Fibroblast of lung (primary cell): ENCODE measurements at regions not wholly inside any gene's neighbourhood (a gene's known extent, or its start where the extent isn't known, plus 50 kb on each side); places are given as distances from the start of the nearest gene placed in this dataset.

Source experiments
- DNase-seq, 2 donors: peaks; one replicate each; pipeline versions ENCODE4 v3.0.0 to v3.0.0-alpha.2; 2010; ENCODE audit warnings: low read depth in 2 of 2
- H2AFZ ChIP-seq: 2 replicates; pipeline ENCODE4 v1.5.1; 2012; ENCODE audit warnings: low read length, control low read depth, inconsistent platforms
- H3K27ac ChIP-seq: 2 replicates; pipeline ENCODE4 v1.5.1; 2011; ENCODE audit warnings: low read length, control low read depth; ENCODE audit not compliant: insufficient read depth
- H3K27me3 ChIP-seq: 2 replicates; pipeline ENCODE4 v1.5.1; 2011; ENCODE audit warnings: mild to moderate bottlenecking, low read length; ENCODE audit not compliant: control insufficient read depth, insufficient read depth
- H3K36me3 ChIP-seq: 2 replicates; pipeline ENCODE4 v1.5.1; 2011; ENCODE audit warnings: low read length; ENCODE audit not compliant: control insufficient read depth, insufficient read depth
- H3K4me1 ChIP-seq: 2 replicates; pipeline ENCODE4 v1.5.1; 2011; ENCODE audit warnings: low read length; ENCODE audit not compliant: control insufficient read depth, insufficient read depth; ENCODE audit errors: extremely low read depth
- H3K4me2 ChIP-seq: 2 replicates; pipeline ENCODE4 v1.5.1; 2011; ENCODE audit warnings: low read length, control low read depth; ENCODE audit not compliant: insufficient read depth; ENCODE audit errors: extremely low read depth
- H3K4me3 ChIP-seq, 4 experiments: fragments of 200-600 bp in 1 of 4; sonication (generic) in 1 of 4; replicated peaks in 1 of 4; 2 replicates each; pipeline ENCODE4 v1.5.1; 2011 to 2016; ENCODE audit warnings: low read length in 4 of 4, low read depth in 3 of 4, mild to moderate bottlenecking in 3 of 4, control low read depth in 2 of 4, inconsistent platforms in 1 of 4, mixed read lengths in 1 of 4; ENCODE audit not compliant: insufficient read depth in 1 of 4; ENCODE audit errors: control extremely low read depth in 1 of 4
- H3K79me2 ChIP-seq: 2 replicates; pipeline ENCODE4 v1.5.1; 2012; ENCODE audit warnings: mild to moderate bottlenecking, low read length, inconsistent platforms; ENCODE audit not compliant: control insufficient read depth, insufficient read depth
- H3K9ac ChIP-seq: 2 replicates; pipeline ENCODE4 v1.5.1; 2011; ENCODE audit warnings: mild to moderate bottlenecking, low read length, control low read depth; ENCODE audit not compliant: insufficient read depth
- H3K9me3 ChIP-seq: 2 replicates; pipeline ENCODE4 v1.5.1; 2012; ENCODE audit warnings: low read depth, low read length; ENCODE audit not compliant: control insufficient read depth, insufficient read depth
- H4K20me1 ChIP-seq: 2 replicates; pipeline ENCODE4 v1.5.1; 2011; ENCODE audit warnings: low read length; ENCODE audit not compliant: control insufficient read depth, insufficient read depth; ENCODE audit errors: extremely low read depth
- CTCF ChIP-seq, 2 donors: IDR thresholded peaks in 1 of 2; conservative IDR thresholded peaks in 1 of 2; 1 replicate in 1 of 2; 2 replicates in 1 of 2; pipeline ENCODE4 v1.5.1; 2011 to 2012; ENCODE audit warnings: low read length in 2 of 2, control low read depth in 1 of 2, inconsistent platforms in 1 of 2, low read depth in 1 of 2, mild to moderate bottlenecking in 1 of 2
- EZH2 ChIP-seq: IDR thresholded peaks from 2 replicates; pipeline ENCODE4 v1.5.1; 2012; ENCODE audit warnings: low read length, control low read depth, mild to moderate bottlenecking; ENCODE audit errors: missing control alignments

DNA sequence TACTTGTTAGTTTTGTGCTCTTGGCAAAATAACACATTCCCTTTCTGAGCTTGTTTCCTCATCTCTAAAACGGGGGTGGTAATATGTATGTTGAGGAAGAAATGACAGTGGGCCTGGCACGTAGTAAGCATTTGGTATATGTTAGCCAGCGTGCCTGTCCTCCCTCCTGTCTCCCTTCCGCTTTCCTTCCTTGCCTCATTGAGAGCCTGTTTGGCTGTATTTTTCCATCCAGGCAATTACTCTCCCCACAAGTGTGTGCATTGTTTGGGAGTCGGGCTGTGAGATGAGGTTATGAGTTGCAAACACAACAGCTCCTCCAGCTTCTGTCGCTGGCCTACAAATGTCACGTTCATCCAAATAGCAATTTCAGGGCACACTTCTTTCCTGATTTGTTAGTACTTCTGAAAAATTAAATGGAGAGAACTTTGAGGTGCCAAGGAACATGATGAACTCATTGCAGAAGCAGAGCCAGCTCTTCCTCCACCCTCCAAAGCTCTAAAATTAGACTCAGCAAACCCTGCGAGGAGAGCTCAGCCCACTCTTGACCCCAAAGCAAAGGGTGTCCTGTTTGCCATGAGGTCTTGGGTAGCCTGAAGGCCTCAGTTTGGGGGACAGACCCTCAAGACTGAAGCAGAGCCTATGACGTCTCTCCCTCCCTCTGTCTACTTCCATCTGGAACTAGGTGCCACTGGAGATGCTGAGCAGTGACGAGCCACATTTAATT, 50.7 kb upstream of the TOX2 start:
- no peak for DNase-seq
- no peak for TF ChIP-seq CTCF (conservative IDR thresholded peaks at IDR 0.05 in 1 of 2, IDR thresholded peaks at IDR 0.05 in 1 of 2; ENCODE audit: low read depth in 1 of 2, low read length in 2 of 2)
- TF ChIP-seq EZH2 = no peak

GRCh38 chr20:43863330-43863729, 51.3 kb upstream of the TOX2 start:
- Histone ChIP-seq H4K20me1 (no peaks in the 10 kb centered on the region), H3K36me3 (no peaks in the 10 kb centered on the region), H3K4me1 (no peaks in the 10 kb centered on the region), H3K9ac (no peak overlapping the region), H3K27ac (no peak overlapping the region), H3K4me2 (no peak overlapping the region), H3K27me3 (no peaks in the 10 kb centered on the region), H3K4me3 (no peak overlapping the region), H3K79me2 (no peaks in the 10 kb centered on the region), H3K9me3 (no peaks in the 10 kb centered on the region), H2AFZ (no peak overlapping the region)
- DNase-seq = no peak
- TF ChIP-seq EZH2 (no peak), CTCF (conservative IDR thresholded peaks at IDR 0.05 in 1 of 2, IDR thresholded peaks at IDR 0.05 in 1 of 2; ENCODE audit: low read depth in 1 of 2, low read length in 2 of 2) (no peak)

More for the DNA sequence above, 50.7 kb upstream of the TOX2 start:
- Histone ChIP-seq H3K4me2 (no peak overlapping the region), H2AFZ (peak overlapping the region; percentile 35), H3K9ac (no peak overlapping the region), H3K9me3 (no peaks in the 10 kb centered on the region), H3K79me2 (no peaks in the 10 kb centered on the region), H4K20me1 (no peaks in the 10 kb centered on the region), H3K4me3 (no peak overlapping the region), H3K27ac (no peak overlapping the region), H3K36me3 (no peaks in the 10 kb centered on the region), H3K4me1 (no peaks in the 10 kb centered on the region), H3K27me3 (no peaks in the 10 kb centered on the region)

GRCh38 chr20:43862438-43862837, 52.2 kb upstream of the TOX2 start:
- Histone ChIP-seq H3K4me3 (no peak overlapping the region), H3K9me3 (no peaks in the 10 kb centered on the region), H3K9ac (no peak overlapping the region), H3K36me3 (no peaks in the 10 kb centered on the region), H2AFZ (no peak overlapping the region), H3K27me3 (no peaks in the 10 kb centered on the region), H3K27ac (no peak overlapping the region), H3K79me2 (no peaks in the 10 kb centered on the region), H3K4me2 (no peak overlapping the region), H3K4me1 (no peaks in the 10 kb centered on the region), H4K20me1 (no peaks in the 10 kb centered on the region)
- TF ChIP-seq CTCF (conservative IDR thresholded peaks at IDR 0.05 in 1 of 2, IDR thresholded peaks at IDR 0.05 in 1 of 2; ENCODE audit: low read depth in 1 of 2, low read length in 2 of 2) = no peak
- no peak for TF ChIP-seq EZH2
- no peak for DNase-seq
